ENCODE measurements at regions not wholly inside any gene's neighbourhood (a gene's known extent, or its start where the extent isn't known, plus 50 kb on each side); places are given as distances from the start of the nearest gene placed in this dataset.

DNA sequence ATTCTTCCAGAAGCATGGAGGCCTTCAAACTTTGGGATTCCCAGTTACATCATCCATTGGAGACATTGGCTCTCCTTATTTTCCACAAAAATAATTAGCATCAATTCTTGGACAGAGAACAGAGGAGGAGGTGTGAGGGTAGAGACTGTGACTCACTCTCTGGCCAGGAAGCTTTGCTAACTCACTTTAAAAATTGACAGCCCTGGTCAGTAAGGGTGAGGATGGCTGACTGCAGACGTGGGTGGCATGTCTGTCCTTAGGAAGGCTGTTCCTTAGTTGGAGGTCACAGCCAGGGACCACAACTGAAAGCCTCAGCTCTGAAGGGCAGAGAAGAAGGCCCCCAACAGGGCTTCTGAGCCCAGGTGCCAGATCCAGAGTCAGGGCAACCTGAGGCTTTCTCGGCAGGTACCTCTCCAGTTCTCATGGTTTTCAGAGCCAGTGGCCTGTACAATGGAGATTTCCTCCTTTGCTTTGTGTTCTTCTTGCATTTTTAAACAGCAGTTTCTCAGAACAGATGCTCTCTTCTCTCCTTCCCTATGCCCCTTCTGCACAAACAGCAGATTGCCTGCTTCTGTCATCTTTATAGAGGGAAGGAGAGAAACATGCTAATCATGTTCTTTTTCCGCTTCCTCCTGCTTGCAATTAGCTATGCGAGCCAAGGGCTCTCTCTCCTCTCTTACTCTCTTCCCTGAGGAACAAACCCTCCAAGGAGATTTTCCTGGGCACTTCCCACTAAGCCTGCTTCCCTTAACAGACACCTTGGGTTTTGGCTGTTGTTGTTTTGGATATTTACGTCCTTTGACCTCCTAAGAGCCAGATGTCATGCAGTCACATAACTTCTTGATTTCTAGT is 92.5 kb upstream of the ZNF366 start:
- Mint-ChIP-seq H3K27ac (no peak overlapping the region), H3K36me3 (ENCODE audit: low read depth) (peaks cover 10% of the 10 kb centered on the region; the same call in 2 of the 3 replicates), H3K4me1 (peaks cover 8% of the 10 kb centered on the region; the same call in 2 of the 3 replicates), H3K9me3 (peaks cover 14% of the 10 kb centered on the region; the same call in 1 of the 3 replicates), H3K4me3 (no peak overlapping the region), H3K27me3 (ENCODE audit: insufficient read depth, low read depth, poor library complexity) (peaks cover 3% of the 10 kb centered on the region)
- Histone ChIP-seq H3F3A (replicated peaks; ENCODE audit: low read depth) (no peaks in the 10 kb centered on the region), H4K20me1 (replicated peaks; ENCODE audit: insufficient read depth) (no peaks in the 10 kb centered on the region), H3K27ac (ENCODE audit: low read depth) (no peak overlapping the region), H3K79me2 (replicated peaks; ENCODE audit: insufficient read depth) (no peaks in the 10 kb centered on the region), H2AFZ (no peak overlapping the region), H3K4me2 (no peak overlapping the region), H3K4me3 (no peak overlapping the region), H3K36me3 (ENCODE audit: insufficient read depth) (no peaks in the 10 kb centered on the region), H3K27me3 (ENCODE audit: insufficient read depth) (no peaks in the 10 kb centered on the region), H3K4me1 (ENCODE audit: insufficient read depth) (0 out of 2 replicates have a peak, but pooled peaks cover 4% of the 10 kb centered on the region), H3K9me2 (ENCODE audit: insufficient read depth) (no peaks in the 10 kb centered on the region; the same call in 1 of the 2 replicates)
- no peak for TF ChIP-seq NANOG (IDR thresholded peaks at IDR 0.05; ENCODE audit: borderline replicate concordance)
- TF ChIP-seq ZNF331 (CRISPR knock-in tag; IDR thresholded peaks at IDR 0.05; ENCODE audit: low read depth): no peak
- TF ChIP-seq CREB1 (CRISPR knock-in tag; IDR thresholded peaks at IDR 0.05; ENCODE audit: low read depth): no peak
- TF ChIP-seq, protein P1, sequence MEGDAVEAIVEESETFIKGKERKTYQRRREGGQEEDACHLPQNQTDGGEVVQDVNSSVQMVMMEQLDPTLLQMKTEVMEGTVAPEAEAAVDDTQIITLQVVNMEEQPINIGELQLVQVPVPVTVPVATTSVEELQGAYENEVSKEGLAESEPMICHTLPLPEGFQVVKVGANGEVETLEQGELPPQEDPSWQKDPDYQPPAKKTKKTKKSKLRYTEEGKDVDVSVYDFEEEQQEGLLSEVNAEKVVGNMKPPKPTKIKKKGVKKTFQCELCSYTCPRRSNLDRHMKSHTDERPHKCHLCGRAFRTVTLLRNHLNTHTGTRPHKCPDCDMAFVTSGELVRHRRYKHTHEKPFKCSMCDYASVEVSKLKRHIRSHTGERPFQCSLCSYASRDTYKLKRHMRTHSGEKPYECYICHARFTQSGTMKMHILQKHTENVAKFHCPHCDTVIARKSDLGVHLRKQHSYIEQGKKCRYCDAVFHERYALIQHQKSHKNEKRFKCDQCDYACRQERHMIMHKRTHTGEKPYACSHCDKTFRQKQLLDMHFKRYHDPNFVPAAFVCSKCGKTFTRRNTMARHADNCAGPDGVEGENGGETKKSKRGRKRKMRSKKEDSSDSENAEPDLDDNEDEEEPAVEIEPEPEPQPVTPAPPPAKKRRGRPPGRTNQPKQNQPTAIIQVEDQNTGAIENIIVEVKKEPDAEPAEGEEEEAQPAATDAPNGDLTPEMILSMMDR (conservative IDR thresholded peaks at IDR 0.05; ENCODE audit: low read depth in 2 of 2): no peak
- TF ChIP-seq, protein P2, sequence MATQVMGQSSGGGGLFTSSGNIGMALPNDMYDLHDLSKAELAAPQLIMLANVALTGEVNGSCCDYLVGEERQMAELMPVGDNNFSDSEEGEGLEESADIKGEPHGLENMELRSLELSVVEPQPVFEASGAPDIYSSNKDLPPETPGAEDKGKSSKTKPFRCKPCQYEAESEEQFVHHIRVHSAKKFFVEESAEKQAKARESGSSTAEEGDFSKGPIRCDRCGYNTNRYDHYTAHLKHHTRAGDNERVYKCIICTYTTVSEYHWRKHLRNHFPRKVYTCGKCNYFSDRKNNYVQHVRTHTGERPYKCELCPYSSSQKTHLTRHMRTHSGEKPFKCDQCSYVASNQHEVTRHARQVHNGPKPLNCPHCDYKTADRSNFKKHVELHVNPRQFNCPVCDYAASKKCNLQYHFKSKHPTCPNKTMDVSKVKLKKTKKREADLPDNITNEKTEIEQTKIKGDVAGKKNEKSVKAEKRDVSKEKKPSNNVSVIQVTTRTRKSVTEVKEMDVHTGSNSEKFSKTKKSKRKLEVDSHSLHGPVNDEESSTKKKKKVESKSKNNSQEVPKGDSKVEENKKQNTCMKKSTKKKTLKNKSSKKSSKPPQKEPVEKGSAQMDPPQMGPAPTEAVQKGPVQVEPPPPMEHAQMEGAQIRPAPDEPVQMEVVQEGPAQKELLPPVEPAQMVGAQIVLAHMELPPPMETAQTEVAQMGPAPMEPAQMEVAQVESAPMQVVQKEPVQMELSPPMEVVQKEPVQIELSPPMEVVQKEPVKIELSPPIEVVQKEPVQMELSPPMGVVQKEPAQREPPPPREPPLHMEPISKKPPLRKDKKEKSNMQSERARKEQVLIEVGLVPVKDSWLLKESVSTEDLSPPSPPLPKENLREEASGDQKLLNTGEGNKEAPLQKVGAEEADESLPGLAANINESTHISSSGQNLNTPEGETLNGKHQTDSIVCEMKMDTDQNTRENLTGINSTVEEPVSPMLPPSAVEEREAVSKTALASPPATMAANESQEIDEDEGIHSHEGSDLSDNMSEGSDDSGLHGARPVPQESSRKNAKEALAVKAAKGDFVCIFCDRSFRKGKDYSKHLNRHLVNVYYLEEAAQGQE (IDR thresholded peaks at IDR 0.05; ENCODE audit: unreplicated experiment): no peak
- no peak for TF ChIP-seq STAT1 (IDR thresholded peaks at IDR 0.05; ENCODE audit: unreplicated experiment)
- no peak for TF ChIP-seq JUNB (IDR thresholded peaks at IDR 0.05; ENCODE audit: unreplicated experiment)
- TF ChIP-seq POLR2AphosphoS5 (IDR thresholded peaks at IDR 0.05; ENCODE audit: low read depth): no peak
- TF ChIP-seq EZH2 (IDR thresholded peaks at IDR 0.05; ENCODE audit: low read depth, unreplicated experiment): no peak
- TF ChIP-seq, protein P3, sequence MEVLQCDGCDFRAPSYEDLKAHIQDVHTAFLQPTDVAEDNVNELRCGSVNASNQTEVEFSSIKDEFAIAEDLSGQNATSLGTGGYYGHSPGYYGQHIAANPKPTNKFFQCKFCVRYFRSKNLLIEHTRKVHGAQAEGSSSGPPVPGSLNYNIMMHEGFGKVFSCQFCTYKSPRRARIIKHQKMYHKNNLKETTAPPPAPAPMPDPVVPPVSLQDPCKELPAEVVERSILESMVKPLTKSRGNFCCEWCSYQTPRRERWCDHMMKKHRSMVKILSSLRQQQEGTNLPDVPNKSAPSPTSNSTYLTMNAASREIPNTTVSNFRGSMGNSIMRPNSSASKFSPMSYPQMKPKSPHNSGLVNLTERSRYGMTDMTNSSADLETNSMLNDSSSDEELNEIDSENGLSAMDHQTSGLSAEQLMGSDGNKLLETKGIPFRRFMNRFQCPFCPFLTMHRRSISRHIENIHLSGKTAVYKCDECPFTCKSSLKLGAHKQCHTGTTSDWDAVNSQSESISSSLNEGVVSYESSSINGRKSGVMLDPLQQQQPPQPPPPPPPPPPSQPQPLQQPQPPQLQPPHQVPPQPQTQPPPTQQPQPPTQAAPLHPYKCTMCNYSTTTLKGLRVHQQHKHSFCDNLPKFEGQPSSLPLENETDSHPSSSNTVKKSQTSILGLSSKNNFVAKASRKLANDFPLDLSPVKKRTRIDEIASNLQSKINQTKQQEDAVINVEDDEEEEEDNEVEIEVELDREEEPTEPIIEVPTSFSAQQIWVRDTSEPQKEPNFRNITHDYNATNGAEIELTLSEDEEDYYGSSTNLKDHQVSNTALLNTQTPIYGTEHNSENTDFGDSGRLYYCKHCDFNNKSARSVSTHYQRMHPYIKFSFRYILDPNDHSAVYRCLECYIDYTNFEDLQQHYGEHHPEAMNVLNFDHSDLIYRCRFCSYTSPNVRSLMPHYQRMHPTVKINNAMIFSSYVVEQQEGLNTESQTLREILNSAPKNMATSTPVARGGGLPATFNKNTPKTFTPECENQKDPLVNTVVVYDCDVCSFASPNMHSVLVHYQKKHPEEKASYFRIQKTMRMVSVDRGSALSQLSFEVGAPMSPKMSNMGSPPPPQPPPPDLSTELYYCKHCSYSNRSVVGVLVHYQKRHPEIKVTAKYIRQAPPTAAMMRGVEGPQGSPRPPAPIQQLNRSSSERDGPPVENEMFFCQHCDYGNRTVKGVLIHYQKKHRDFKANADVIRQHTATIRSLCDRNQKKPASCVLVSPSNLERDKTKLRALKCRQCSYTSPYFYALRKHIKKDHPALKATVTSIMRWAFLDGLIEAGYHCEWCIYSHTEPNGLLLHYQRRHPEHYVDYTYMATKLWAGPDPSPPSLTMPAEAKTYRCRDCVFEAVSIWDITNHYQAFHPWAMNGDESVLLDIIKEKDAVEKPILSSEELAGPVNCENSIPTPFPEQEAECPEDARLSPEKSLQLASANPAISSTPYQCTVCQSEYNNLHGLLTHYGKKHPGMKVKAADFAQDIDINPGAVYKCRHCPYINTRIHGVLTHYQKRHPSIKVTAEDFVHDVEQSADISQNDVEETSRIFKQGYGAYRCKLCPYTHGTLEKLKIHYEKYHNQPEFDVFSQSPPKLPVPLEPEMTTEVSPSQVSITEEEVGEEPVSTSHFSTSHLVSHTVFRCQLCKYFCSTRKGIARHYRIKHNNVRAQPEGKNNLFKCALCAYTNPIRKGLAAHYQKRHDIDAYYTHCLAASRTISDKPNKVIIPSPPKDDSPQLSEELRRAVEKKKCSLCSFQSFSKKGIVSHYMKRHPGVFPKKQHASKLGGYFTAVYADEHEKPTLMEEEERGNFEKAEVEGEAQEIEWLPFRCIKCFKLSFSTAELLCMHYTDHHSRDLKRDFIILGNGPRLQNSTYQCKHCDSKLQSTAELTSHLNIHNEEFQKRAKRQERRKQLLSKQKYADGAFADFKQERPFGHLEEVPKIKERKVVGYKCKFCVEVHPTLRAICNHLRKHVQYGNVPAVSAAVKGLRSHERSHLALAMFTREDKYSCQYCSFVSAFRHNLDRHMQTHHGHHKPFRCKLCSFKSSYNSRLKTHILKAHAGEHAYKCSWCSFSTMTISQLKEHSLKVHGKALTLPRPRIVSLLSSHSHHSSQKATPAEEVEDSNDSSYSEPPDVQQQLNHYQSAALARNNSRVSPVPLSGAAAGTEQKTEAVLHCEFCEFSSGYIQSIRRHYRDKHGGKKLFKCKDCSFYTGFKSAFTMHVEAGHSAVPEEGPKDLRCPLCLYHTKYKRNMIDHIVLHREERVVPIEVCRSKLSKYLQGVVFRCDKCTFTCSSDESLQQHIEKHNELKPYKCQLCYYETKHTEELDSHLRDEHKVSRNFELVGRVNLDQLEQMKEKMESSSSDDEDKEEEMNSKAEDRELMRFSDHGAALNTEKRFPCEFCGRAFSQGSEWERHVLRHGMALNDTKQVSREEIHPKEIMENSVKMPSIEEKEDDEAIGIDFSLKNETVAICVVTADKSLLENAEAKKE (CRISPR knock-in tag; IDR thresholded peaks at IDR 0.05): no peak
- no peak for TF ChIP-seq ZNF114 (CRISPR knock-in tag; IDR thresholded peaks at IDR 0.05)
- TF ChIP-seq, protein P4, sequence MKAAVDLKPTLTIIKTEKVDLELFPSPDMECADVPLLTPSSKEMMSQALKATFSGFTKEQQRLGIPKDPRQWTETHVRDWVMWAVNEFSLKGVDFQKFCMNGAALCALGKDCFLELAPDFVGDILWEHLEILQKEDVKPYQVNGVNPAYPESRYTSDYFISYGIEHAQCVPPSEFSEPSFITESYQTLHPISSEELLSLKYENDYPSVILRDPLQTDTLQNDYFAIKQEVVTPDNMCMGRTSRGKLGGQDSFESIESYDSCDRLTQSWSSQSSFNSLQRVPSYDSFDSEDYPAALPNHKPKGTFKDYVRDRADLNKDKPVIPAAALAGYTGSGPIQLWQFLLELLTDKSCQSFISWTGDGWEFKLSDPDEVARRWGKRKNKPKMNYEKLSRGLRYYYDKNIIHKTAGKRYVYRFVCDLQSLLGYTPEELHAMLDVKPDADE (IDR thresholded peaks at IDR 0.05): no peak
- no peak for TF ChIP-seq EZH2phosphoT487 (IDR thresholded peaks at IDR 0.05; ENCODE audit: unreplicated experiment)
- ATAC-seq (no peak), DNase-seq (ENCODE audit: low spot score) (no peak)
